Parathyroid adenoma (tissue), 2 donors: ENCODE measurements at regions not wholly inside any gene's neighbourhood (a gene's known extent, or its start where the extent isn't known, plus 50 kb on each side); places are given as distances from the start of the nearest gene placed in this dataset.

Source experiments
- H2AFZ ChIP-seq: fragments of 300-600 bp; sonication (generic); one replicate; pipeline ENCODE4 v1.7.0; 2017; ENCODE audit warnings: antibody characterized with exemption, mild to moderate bottlenecking
- H3K27ac ChIP-seq: fragments of 300-600 bp; sonication (generic); one replicate; pipeline ENCODE4 v1.7.0; 2017
- H3K27me3 ChIP-seq: fragments of 300-600 bp; sonication (generic); one replicate; pipeline ENCODE4 v1.7.0; 2017; ENCODE audit warnings: low read length; ENCODE audit not compliant: control insufficient read depth, insufficient read depth
- H3K36me3 ChIP-seq: fragments of 300-600 bp; sonication (generic); one replicate; pipeline ENCODE4 v1.7.0; 2017; ENCODE audit warnings: low read length; ENCODE audit not compliant: control insufficient read depth, insufficient read depth
- H3K4me1 ChIP-seq: fragments of 300-600 bp; sonication (generic); one replicate; pipeline ENCODE4 v1.7.0; 2017; ENCODE audit warnings: control low read depth
- H3K4me2 ChIP-seq: fragments of 300-600 bp; sonication (generic); one replicate; pipeline ENCODE4 v1.7.0; 2017; ENCODE audit warnings: low read length
- H3K4me3 ChIP-seq: fragments of 300-600 bp; sonication (generic); one replicate; pipeline ENCODE4 v1.7.0; 2017; ENCODE audit warnings: low read depth, low read length
- H3K79me2 ChIP-seq: fragments of 300-600 bp; sonication (generic); one replicate; pipeline ENCODE4 v1.7.0; 2017; ENCODE audit warnings: control low read depth
- H3K9ac ChIP-seq: fragments of 300-600 bp; sonication (generic); one replicate; pipeline ENCODE4 v1.7.0; 2017; ENCODE audit warnings: mild to moderate bottlenecking
- H3K9me3 ChIP-seq: fragments of 300-600 bp; sonication (generic); one replicate; pipeline ENCODE4 v1.7.0; 2017; ENCODE audit warnings: low read length; ENCODE audit not compliant: control insufficient read depth
- TF ChIP-seq, protein P1 (sequence below): fragments of 300-600 bp; sonication (generic); IDR thresholded peaks from one replicate; pipeline ENCODE4 v1.7.0; 2017; ENCODE audit warnings: antibody characterized with exemption, mild to moderate bottlenecking
- donor health status: primary hyperparathyroidism.

DNA sequence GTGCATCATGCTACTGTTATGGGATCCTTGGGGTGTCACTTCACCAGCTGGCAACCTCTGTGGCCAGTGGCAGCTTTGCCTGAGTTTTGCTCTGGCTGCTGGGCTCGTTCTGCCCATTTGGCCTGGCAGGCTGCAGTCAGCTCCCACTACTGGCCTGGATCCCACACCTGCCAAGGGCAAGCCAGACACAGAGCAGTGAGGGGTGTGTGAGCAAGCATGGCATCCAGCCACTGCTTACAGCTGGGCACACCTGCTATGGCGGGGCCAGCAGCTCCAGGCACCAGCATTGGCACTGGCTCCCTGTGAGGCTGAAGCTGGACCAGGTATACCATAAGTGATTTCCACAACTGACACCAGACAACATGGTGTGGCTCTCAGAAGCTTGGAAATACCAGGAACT is 183.4 kb downstream of the NPFFR2 start:
- Histone ChIP-seq H3K4me1 (no peaks in the 10 kb centered on the region), H3K36me3 (no peaks in the 10 kb centered on the region), H3K4me2 (no peak overlapping the region), H3K9me3 (no peaks in the 10 kb centered on the region), H2AFZ (no peak overlapping the region), H3K9ac (no peak overlapping the region), H3K4me3 (no peak overlapping the region), H3K27me3 (no peaks in the 10 kb centered on the region), H3K27ac (no peak overlapping the region), H3K79me2 (no peaks in the 10 kb centered on the region)
- TF ChIP-seq, protein P1, sequence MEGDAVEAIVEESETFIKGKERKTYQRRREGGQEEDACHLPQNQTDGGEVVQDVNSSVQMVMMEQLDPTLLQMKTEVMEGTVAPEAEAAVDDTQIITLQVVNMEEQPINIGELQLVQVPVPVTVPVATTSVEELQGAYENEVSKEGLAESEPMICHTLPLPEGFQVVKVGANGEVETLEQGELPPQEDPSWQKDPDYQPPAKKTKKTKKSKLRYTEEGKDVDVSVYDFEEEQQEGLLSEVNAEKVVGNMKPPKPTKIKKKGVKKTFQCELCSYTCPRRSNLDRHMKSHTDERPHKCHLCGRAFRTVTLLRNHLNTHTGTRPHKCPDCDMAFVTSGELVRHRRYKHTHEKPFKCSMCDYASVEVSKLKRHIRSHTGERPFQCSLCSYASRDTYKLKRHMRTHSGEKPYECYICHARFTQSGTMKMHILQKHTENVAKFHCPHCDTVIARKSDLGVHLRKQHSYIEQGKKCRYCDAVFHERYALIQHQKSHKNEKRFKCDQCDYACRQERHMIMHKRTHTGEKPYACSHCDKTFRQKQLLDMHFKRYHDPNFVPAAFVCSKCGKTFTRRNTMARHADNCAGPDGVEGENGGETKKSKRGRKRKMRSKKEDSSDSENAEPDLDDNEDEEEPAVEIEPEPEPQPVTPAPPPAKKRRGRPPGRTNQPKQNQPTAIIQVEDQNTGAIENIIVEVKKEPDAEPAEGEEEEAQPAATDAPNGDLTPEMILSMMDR = no peak

DNA sequence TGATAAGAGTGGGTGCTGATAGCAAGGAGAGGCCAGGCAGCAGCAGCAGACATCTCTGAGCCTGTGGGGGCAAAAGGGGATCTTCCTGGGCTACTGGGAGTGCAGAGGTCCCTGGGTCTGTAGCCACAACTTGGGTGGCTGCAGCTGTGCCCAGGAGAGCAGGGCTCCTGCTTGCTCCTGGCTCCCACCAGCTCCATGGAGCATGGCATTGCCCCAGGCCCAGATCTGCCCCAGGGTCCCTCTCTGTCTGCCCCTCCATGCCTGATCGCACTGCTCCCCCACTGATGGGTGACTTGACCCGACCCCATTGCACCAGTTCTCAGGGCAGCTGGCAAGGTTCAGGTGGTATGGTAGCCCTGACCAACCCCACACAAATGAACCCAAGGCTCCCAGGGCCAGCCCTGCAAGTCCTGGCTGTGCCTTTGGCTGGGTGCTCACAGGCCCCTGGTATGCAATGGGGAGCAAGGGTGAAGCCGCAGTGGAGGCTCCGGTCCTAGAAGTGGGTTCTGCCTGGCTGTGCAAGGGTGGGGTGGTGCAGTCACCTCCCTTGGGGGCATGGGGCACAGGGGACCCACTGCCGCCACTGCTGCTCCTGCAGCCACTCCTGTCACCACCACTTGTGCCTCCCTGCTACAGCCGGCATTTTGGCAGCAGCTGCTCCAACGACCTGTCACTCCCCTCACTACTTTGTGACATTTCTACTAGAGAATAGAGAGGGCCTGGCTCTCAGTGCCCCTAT is 184.9 kb downstream of the NPFFR2 start:
- no peak overlapping the region for H3K4me2 ChIP-seq
- H3K27ac ChIP-seq = no peak overlapping the region
- H3K4me3 ChIP-seq = no peak overlapping the region
- TF ChIP-seq, protein P1 = no peak
- no peak overlapping the region for H3K9ac ChIP-seq
- no peaks in the 10 kb centered on the region for H3K27me3 ChIP-seq
- H3K9me3 ChIP-seq = no peaks in the 10 kb centered on the region
- no peak overlapping the region for H2AFZ ChIP-seq
- no peaks in the 10 kb centered on the region for H3K79me2 ChIP-seq
- no peaks in the 10 kb centered on the region for H3K36me3 ChIP-seq
- no peaks in the 10 kb centered on the region for H3K4me1 ChIP-seq

DNA sequence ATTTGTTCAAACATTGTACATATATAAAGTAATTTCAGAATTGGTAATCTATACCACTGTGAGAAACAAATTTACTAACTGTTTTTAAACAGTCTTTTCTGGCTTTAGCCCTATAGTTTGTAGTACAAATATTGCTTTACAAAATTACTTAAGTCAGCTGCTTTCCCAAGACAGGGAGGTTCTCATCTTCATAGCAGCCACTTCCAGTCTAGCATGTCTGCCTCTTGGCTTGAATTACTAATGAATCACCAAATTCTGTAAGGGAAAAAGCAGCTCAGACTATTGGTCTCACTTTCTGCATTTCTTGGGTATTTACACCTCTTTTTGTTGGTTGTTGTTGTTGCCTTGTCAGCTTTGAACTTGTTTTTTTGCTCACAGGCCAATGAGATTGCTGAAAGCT is 187.2 kb downstream of the NPFFR2 start:
- Histone ChIP-seq H3K27me3 (no peaks in the 10 kb centered on the region), H3K9ac (no peak overlapping the region), H3K79me2 (no peaks in the 10 kb centered on the region), H2AFZ (peak overlapping the region; percentile 7), H3K9me3 (no peaks in the 10 kb centered on the region), H3K36me3 (no peaks in the 10 kb centered on the region), H3K27ac (no peak overlapping the region), H3K4me3 (no peak overlapping the region), H3K4me1 (no peaks in the 10 kb centered on the region), H3K4me2 (no peak overlapping the region)
- TF ChIP-seq, protein P1 = no peak
